HG03571 (cell line): ENCODE measurements at regions not wholly inside any gene's neighbourhood (a gene's known extent, or its start where the extent isn't known, plus 50 kb on each side); places are given as distances from the start of the nearest gene placed in this dataset.
"Not testable (repeated sequence)": the region's sequence is repeated elsewhere in the genome, so short reads cannot be mapped to it uniquely, and the experiment has no call there.

ENCODE experiments used
- ATAC-seq: cut with Tn5 transposase; IDR thresholded peaks from one replicate; pipeline ENCODE4 v1.9.1; 2021; ENCODE audit not compliant: unreplicated experiment

GRCh38 chr3:158882445-158882844, 80.6 kb downstream of the MFSD1 start:
- ATAC-seq: no peak

- no peak for ATAC-seq
These were observed 94.9 kb downstream of the MFSD1 start for GRCh38 chr3:158896729-158897128.

DNA sequence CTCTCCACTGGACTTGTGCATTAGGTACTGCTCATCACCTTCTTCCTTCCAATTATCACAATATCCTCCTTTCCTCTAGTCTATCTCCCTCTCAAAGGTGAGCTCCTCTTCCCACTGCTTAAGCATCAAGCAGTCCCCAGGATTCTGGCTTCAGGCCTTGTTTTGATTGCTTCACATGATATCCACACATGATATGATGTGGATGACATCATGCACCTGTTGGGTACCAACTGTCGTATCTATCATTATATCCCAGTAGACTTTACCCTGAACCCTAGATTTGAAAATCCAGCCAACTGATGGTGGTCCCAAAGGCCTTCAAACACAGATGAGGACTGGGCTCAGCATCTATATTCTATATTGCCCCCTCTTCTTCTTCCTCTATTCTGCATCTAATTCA, 104.9 kb downstream of the MFSD1 start:
- ATAC-seq: no peak

- no peak for ATAC-seq
These were observed 106.4 kb downstream of the MFSD1 start for GRCh38 chr3:158908187-158908734.

- no peak for ATAC-seq
These were observed 108.0 kb downstream of the MFSD1 start for GRCh38 chr3:158909870-158910269.

GRCh38 chr3:158911586-158911985, 109.7 kb downstream of the MFSD1 start:
- no peak for ATAC-seq

GRCh38 chr3:158912188-158912587, 110.3 kb downstream of the MFSD1 start:
- no peak for ATAC-seq

DNA sequence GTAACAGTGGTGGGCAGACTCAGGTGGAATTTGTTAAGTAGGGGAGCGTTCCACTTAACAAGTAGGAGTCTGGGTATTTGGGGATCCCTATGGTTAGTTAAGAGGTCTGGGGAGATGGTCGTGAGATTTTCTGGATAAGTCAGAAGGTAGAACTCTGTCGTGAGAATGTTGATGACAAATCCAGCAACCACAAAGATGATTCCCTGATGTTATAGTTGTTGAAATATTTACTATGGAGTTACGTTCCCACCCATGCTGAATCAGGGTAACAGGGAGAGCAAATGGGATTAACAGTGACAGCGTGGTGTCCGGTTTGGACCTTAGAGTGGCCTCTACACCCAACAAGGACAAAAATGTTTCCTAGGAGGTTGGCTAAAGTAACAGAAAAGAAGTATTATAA, 110.8 kb downstream of the MFSD1 start:
- no peak for ATAC-seq

GRCh38 chr3:158916111-158916510, 114.3 kb downstream of the MFSD1 start:
- ATAC-seq: no peak

GRCh38 chr3:158918008-158918407, 116.2 kb downstream of the MFSD1 start:
- peak; percentile 80 for ATAC-seq

GRCh38 chr3:158918451-158918850, 116.6 kb downstream of the MFSD1 start:
- ATAC-seq: no peak

- ATAC-seq: no peak
These were observed 118.5 kb downstream of the MFSD1 start for GRCh38 chr3:158920371-158920770.

DNA sequence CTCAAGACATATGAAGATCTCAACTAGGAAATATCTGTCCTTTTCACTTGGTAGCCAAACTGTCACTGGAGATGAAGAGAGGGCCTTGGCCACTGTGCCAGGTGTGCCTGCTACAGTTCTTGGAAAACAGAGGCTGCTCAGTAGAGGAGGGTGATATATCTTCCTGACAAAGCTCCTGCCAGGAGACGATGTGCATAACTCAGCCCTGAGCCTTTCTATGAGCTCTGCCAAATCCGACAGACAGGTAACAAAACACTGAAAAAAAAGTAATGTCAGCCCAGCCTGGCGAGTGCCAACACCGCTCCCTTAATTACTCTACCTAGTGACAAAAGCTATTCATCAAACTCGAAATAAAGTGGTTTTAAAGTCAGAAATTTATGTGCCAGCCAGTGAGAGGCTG, 123.2 kb downstream of the MFSD1 start:
- ATAC-seq: no peak

DNA sequence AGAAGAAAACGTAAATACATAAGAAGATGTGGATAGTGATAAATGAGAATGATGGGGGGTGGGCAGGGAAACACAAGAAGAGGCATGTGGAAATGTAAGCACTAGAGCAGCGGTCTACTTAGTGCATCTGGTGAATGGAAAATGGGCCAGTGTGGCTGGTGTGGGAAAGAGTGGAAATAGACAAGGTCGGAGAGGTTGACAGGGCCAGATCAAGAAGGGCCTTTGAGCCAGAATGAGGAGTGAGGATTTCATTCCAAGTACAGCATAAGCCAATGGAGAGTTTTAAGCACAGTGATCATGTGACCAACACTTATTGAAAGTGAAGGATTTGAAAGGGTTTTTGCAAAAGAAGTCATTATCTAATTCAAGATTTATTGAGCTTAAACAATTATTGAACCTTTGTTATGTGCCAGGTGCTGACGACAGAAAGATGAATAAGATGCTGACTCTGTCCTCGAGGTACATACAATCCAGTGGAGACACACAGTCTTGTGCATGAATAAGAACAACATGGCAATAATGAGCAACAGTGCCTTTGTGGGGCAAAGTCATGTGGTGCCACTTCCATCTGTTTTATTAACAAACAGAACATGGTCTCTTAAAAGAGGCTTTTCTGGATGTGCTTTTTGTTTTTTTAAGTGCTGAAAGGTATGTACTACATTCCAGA, 124.1 kb downstream of the MFSD1 start:
- ATAC-seq: no peak

DNA sequence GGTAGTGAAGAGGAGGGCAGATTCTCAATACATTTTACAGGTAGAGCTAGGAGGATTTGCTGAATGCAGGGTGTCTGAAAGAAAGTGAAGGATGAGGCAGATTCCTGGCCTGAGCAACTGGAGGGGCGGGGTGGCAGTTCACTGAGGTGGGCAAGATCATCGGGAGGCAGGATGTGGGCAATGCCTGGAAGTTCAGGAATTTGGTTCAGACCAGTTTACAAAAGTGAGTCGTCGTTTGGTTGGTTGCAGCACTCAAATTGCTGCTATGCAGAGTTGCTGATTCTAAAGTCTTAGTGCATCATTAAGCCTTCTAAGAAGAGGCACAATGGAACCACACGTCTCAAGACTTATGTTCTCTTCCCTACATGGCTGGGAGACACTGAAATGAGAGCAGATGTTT, 134.0 kb downstream of the MFSD1 start:
- ATAC-seq: no peak

- ATAC-seq: no peak
These were observed 134.8 kb downstream of the MFSD1 start for GRCh38 chr3:158936530-158937113.

- ATAC-seq: no peak
These were observed 148.5 kb downstream of the MFSD1 start for GRCh38 chr3:158950178-158950901.

DNA sequence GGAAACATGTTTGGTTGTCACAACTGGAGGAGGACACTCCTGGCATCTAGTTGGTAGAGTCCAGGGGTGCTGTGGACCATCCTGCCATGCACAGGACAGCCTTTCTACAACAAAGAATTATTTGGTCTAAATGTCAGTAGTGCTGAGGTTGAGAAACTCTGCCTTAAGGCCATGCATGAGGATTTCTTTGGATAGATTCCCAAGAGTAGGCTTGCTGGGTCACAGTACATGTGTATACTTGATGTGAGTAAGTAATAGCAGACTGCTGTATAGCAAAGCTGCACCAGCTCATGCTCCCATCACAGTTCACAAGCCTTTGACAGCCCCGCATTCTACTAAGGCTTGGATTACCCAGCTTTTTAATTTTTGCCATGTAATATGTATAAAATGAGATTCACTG, 151.3 kb downstream of the MFSD1 start:
- no peak for ATAC-seq

DNA sequence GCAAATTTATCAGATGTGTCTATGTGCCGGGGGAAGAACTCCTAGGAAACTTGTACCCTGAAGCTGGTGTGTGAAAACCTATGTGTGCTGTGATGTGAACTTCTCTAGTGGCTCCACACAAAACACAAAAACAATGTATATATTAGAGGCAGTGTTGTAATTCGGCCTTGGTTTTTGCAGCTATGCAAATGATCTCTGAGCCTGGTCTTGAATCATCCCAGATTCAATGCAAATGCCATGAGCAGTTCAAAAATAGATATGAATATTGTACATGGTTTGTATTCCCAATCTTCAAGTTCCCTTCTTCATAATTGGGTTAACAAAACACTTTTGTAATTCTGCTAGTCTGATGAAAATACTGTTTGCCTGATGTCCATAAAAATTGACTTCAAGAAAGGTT, 152.6 kb downstream of the MFSD1 start:
- no peak for ATAC-seq

DNA sequence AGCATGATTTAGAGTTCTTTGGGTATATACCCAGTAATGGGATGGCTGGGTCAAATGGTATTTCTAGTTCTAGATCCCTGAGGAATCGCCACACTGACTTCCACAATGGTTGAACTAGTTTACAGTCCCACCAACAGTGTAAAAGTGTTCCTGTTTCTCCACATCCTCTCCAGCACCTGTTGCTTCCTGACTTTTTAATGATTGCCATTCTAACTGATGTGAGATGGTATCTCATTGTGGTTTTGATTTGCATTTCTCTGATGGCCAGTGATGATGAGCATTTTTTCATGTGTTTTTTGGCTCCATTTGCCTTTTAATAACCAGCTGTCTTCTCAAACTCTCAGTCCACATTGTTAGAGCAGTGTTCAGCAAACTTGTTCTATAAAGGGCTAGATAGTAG, 155.9 kb downstream of the MFSD1 start:
- ATAC-seq: not testable (repeated sequence)

DNA sequence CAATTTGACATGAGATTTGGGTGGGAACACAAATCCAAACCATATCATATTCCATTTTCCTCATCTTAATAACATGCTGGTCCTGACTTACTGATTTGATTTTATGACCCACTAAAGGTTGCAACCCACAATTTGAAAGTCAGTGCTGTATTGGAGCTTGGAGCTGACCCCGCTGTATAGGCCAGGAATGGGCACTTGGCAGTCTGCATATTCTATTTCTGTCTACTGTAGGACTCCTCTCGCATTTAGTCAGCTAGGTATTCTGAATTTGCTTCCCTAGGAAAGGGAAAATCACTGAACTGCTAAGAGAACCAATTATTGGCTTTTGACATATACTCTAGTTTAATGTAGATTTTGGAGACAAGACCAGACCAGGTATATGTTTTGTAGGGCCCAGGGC, 157.0 kb downstream of the MFSD1 start:
- no peak for ATAC-seq

GRCh38 chr3:158961471-158961870, 159.6 kb downstream of the MFSD1 start:
- ATAC-seq: no peak
